ENCODE measurements at regions not wholly inside any gene's neighbourhood (a gene's known extent, or its start where the extent isn't known, plus 50 kb on each side); places are given as distances from the start of the nearest gene placed in this dataset.

GRCh38 chr1:103353391-103353790 lies 172.1 kb upstream of the RNPC3 start:
- TF ChIP-seq CTCF (IDR thresholded peaks at IDR 0.05) (no peak), POLR2A (IDR thresholded peaks at IDR 0.05) (no peak)
